GM21526 (cell line): ENCODE measurements at regions not wholly inside any gene's neighbourhood (a gene's known extent, or its start where the extent isn't known, plus 50 kb on each side); places are given as distances from the start of the nearest gene placed in this dataset.
"Not testable (repeated sequence)": the region's sequence is repeated elsewhere in the genome, so short reads cannot be mapped to it uniquely, and the experiment has no call there.

ENCODE experiments used
- ATAC-seq: cut with Tn5 transposase; IDR thresholded peaks from one replicate; pipeline ENCODE4 v1.9.1; 2021; ENCODE audit warnings: moderate library complexity; ENCODE audit not compliant: unreplicated experiment, low FRiP score

DNA sequence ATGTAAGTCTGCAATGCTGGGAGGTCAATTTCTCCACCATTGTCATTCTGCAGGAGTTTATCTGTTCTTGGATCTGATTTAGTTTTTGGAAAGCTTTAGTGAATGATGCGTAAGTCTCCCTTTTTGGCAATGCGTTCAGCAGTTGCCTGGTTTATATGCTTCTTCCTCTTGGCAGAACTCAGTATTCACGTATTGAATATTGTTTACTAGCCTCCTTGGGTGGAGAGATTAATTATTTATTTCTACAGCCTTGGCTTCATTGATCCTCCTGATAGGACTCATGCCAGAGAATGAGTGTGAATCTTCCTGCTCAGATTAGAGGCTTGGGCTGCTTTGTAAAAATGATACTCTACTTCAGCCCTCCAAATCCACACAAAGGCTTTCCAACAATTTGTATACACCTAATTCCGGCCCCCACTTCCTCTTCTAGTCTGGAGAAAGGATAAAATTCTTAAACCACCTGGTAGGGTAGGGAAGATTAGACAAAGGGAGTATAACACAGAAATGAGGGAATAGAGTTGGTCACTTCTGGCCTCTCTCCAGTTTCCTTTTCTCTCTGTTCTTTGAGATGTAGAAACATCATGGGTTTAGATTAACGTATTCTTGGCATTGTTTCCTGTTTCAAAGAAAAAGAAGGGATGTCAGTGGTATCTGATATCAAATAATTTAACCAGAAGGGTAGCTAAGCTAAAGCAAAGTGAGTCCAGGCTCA lies 929.8 kb downstream of the KCNJ2 start:
- no peak for ATAC-seq

DNA sequence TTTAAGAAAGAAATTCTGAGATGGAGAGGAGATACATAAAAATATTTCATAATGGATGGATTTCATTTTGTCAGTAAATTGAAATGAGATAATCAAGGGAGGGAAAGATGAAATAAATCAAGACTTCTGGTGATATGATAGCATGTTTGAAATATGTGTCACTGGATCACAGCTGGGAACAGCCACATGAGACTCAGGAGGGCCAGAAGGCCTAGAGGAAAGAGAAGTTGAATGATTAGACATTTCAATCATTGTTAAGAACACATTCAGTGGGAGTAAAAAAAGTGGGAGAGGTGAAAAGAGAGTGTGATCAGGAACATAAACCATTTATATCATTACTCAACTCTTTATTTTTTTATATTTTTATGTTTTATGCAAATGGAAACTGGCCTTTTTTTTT lies 933.4 kb downstream of the KCNJ2 start:
- ATAC-seq: no peak

DNA sequence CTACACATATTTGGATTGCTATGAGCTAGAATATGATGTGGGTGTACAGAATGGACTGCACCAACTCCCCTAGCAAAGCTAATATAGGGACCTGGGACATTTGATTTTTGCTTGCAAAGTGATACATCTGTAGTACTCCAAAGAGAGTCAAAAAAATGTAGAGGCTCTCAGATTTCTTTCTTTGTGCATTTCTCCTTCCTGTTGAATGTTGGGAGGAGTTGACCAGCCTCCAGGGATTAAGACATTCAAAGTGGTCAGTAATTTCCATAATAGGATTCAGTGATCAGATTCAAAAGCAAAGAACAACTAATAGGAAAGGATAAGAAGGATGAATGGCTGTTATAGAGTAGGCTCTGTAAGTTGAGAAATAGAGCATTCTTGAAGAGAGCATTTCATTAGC lies 934.9 kb downstream of the KCNJ2 start:
- ATAC-seq: no peak

DNA sequence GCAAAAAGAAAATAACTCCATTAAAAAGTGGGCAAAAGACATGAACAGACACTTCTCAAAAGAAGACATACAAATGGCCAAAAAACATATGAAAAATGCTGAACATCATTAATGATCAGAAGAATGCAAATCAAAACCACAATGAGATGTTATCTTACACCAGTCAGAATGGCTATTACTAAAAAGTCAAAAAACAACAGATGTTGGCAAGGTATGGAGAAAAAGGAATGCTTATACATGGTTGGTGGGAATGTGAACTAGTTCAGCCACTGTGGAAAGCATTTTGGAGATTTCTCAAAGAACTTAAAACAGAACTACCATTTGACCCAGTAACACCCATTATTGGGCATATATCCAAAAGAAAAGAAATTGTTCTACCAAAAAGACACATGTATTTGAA lies 936.7 kb downstream of the KCNJ2 start:
- not testable (repeated sequence) for ATAC-seq

GRCh38 chr17:71107136-71107535 lies 937.8 kb downstream of the KCNJ2 start:
- ATAC-seq: no peak

DNA sequence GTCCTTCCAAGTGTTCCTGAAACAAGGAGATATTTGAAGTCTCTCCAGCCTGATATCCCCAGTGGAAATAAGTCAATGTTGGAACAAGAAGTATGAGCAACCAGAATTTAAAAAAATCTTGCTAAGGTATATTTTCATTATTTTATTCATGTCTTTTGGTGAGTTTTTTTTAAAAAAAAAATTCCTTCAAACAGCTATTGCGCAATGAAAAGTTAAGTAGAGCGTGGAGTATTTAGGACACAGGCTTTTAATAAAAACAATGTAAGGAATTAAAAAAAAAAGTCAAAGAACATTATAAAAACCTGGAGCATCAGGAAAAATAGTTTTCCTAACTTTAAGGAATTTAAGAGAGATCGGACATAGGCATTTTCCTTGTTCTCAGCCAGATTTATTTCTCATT lies 940.4 kb downstream of the KCNJ2 start:
- no peak for ATAC-seq

GRCh38 chr17:71110326-71110725 lies 941.0 kb downstream of the KCNJ2 start:
- no peak for ATAC-seq

GRCh38 chr17:71111460-71111859 lies 942.1 kb downstream of the KCNJ2 start:
- ATAC-seq: no peak

DNA sequence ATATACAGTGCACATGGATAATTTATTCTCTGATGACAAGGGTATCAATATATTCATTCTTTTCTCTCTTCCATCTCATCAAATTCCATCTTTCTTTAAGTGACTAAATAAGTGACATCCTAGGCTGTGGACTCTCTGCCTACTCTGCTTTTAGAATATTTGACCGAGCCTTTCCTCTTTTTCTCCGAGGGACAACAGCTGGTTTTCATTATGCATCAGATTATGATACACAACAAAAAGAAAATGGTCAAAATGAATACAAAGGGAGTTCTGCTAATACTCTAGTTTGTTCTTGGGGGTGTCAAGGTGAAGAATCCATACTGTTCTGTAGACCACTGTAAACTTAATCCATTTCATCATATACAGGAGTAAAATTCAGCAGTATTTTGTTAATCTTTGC lies 942.6 kb downstream of the KCNJ2 start:
- ATAC-seq: no peak

DNA sequence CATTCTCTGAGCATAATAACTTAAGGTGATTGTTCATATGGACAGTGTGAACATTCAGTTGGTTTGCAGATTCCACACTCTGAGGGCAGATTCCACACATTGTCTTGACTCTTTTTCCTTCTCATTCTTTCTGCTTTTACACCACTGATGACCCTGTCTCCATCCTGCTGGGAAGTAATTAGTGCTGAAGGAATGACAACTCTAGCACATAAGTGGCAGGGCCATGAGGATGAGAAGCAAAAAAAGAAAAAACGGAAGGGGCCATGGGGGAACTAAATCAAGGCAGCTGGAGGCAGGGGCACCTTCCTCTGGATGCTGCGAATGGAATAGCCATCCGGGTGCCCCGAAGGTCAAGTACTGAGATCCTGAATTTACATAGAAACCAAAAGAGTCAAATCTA lies 944.0 kb downstream of the KCNJ2 start:
- no peak for ATAC-seq

- no peak for ATAC-seq
Measured at GRCh38 chr17:71114911-71115668, 945.8 kb downstream of the KCNJ2 start.

DNA sequence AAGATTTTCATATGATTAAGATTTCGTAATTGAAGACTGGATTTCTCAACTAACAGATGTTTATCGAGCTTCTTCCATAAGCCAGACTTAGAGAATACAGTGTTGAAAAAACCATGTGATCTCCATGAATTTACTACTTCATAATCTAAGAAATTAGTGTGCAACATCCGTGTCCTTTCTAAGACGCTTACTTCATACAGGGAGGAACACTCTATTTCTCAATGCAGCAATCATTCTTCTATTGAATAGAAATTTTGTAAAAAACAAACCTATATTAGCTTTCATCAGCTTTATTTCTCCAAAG lies 946.3 kb downstream of the KCNJ2 start:
- ATAC-seq: no peak

DNA sequence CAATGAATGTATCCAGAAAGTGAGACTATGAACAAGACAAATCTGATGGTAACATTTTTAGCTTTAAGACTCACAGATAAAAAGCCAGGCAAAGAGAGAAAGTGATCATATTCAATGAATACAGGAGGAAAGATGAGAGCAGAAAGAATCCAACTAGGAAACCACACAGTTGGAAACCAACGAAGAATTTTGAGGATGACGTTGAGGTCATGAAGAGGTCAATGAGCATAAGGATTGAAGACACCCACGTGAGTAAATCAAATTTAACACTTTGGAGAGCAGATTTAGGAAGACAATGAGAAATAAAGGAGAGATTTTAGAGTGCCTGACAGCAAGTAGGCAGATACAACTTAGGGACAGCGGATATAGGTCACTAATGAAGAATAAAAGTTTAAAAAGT lies 948.1 kb downstream of the KCNJ2 start:
- no peak for ATAC-seq

GRCh38 chr17:71118039-71118438 lies 948.7 kb downstream of the KCNJ2 start:
- no peak for ATAC-seq

- ATAC-seq: no peak
Measured at GRCh38 chr17:71127416-71127815, 958.1 kb downstream of the KCNJ2 start.

DNA sequence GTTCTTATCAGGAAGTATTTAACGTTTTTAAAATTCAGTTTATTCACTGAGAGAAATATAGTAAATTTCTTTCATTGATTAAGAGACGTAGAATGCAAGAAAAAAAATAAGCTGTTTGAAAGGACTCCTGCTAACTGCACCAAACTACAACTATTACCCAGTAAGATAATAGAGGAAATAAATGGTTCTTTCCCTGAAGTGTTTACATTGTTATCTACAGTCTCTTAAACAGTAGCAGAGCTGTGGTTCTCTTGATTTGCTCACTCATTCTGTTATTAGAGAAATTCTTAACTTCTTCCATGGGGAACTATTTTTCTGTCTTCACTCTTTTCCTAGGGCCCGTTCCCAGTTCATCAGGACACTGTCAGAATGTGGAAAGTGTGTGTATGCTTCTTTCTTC lies 973.0 kb downstream of the KCNJ2 start:
- ATAC-seq: no peak

DNA sequence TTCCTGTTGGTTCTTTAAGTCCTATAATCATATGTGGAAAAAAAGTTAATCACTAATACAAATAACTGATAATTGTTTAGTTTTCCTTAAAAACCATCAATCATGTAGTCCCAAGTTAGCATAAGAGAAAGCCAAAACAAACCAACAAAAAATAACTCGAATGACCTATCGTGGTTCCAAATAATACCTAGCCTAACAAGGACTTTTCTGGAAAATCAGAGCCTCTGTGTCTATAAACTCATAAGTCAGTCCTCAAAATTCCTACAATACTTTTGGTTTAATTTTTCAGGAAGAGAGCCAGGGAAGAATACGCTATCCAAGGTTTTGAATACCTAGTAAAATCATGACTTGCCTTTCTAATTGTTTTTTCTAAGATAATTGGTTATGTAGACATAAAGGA lies 975.3 kb upstream of the SOX9 start:
- ATAC-seq: no peak

GRCh38 chr17:71147906-71148305 lies 972.9 kb upstream of the SOX9 start:
- ATAC-seq: no peak

- no peak for ATAC-seq
Measured at GRCh38 chr17:71149607-71150006, 971.2 kb upstream of the SOX9 start.

- ATAC-seq: no peak
Measured at GRCh38 chr17:71157297-71157696, 963.5 kb upstream of the SOX9 start.

GRCh38 chr17:71158437-71158836 lies 962.4 kb upstream of the SOX9 start:
- no peak for ATAC-seq

GRCh38 chr17:71163121-71163812 lies 957.6 kb upstream of the SOX9 start:
- no peak for ATAC-seq
